IMR-90 (cell line): ENCODE measurements at regions not wholly inside any gene's neighbourhood (a gene's known extent, or its start where the extent isn't known, plus 50 kb on each side); places are given as distances from the start of the nearest gene placed in this dataset.

Experiments used
- ATAC-seq: fragments of 200-7000 bp; cut with Tn5 transposase; 2 replicates; pipeline ENCODE4 v1.9.1; 2020; ENCODE audit warnings: low read depth, mild to moderate bottlenecking, moderate library complexity
- BruUV-seq: library from RNA; stranded (reverse); fragments of 400-500 nt; replicated peaks from 2 replicates; lab custom pipeline; 2021; lab: Mats Ljungman, UMichigan
- CTCF ChIA-PET: fragments of 300-600 bp; formaldehyde crosslinking; extraction: SDS; loops from one replicate; lab custom pipeline; 2021; ENCODE audit warnings: antibody characterized with exemption; lab: Yijun Ruan, JAX
- POLR2A ChIA-PET: fragments of 300-600 bp; sonication (Branson Sonifier 250); formaldehyde crosslinking; loops from one replicate; lab custom pipeline; 2022; ENCODE audit warnings: antibody characterized with exemption; ENCODE audit not compliant: unreplicated experiment; lab: Charles Lee
- DNase-seq: peaks from one replicate; pipeline ENCODE4 v3.0.0; 2013
- H2AFZ ChIP-seq: replicated peaks from 2 replicates; pipeline ENCODE3; 2013; ENCODE audit warnings: low read length, mild to moderate bottlenecking; ENCODE audit not compliant: poor library complexity
- H2AK5ac ChIP-seq: 2 replicates; pipeline ENCODE4 v1.6.1; 2013; ENCODE audit warnings: low read depth, low read length, inconsistent platforms
- H2AK9ac ChIP-seq: replicated peaks from 2 replicates; pipeline ENCODE3; 2013; ENCODE audit warnings: mild to moderate bottlenecking, low read depth, low read length, moderate library complexity; ENCODE audit not compliant: poor library complexity
- H2BK120ac ChIP-seq: 2 replicates; pipeline ENCODE4 v1.6.1; 2013; ENCODE audit warnings: low read depth, low read length, inconsistent platforms
- H2BK15ac ChIP-seq: 3 replicates; pipeline ENCODE4 v1.6.1; 2013; ENCODE audit warnings: low read depth, low read length, inconsistent platforms
- H2BK20ac ChIP-seq: 2 replicates; pipeline ENCODE4 v1.6.1; 2013; ENCODE audit warnings: low read depth, mild to moderate bottlenecking, inconsistent platforms, low read length, moderate library complexity
- H2BK5ac ChIP-seq: 2 replicates; pipeline ENCODE4 v1.6.1; 2013; ENCODE audit warnings: mild to moderate bottlenecking, low read depth, low read length, inconsistent platforms; ENCODE audit not compliant: poor library complexity, severe bottlenecking
- H3K14ac ChIP-seq: replicated peaks from 2 replicates; pipeline ENCODE4 v1.6.1; 2013; ENCODE audit warnings: low read depth, low read length, inconsistent platforms
- H3K18ac ChIP-seq: 2 replicates; pipeline ENCODE4 v1.6.1; 2013; ENCODE audit warnings: low read depth, low read length, control low read depth
- H3K23ac ChIP-seq: 2 replicates; pipeline ENCODE4 v1.6.1; 2013; ENCODE audit warnings: low read depth, low read length, inconsistent platforms
- H3K27ac ChIP-seq: 2 replicates; pipeline ENCODE4 v1.5.1; 2013; ENCODE audit warnings: mild to moderate bottlenecking, control low read depth, low read length; ENCODE audit not compliant: insufficient read depth
- H3K27me3 ChIP-seq: 2 replicates; pipeline ENCODE4 v1.6.1; 2013; ENCODE audit warnings: low read length; ENCODE audit not compliant: control insufficient read depth, insufficient read depth
- H3K36me3 ChIP-seq: 2 replicates; pipeline ENCODE4 v1.6.1; 2013; ENCODE audit warnings: low read length, mixed read lengths; ENCODE audit not compliant: control insufficient read depth, insufficient read depth
- H3K4ac ChIP-seq: 2 replicates; pipeline ENCODE4 v1.6.1; 2013; ENCODE audit warnings: low read depth, low read length, inconsistent platforms
- H3K4me1 ChIP-seq: 2 replicates; pipeline ENCODE4 v1.6.1; 2013; ENCODE audit warnings: low read length, mixed read lengths; ENCODE audit not compliant: control insufficient read depth, insufficient read depth
- H3K4me2 ChIP-seq: 2 replicates; pipeline ENCODE4 v1.6.1; 2013; ENCODE audit warnings: low read depth, mild to moderate bottlenecking, control low read depth, low read length, moderate library complexity
- H3K4me3 ChIP-seq: 2 replicates; pipeline ENCODE4 v1.5.1; 2013; ENCODE audit warnings: low read depth, mild to moderate bottlenecking, control low read depth, low read length, moderate library complexity; ENCODE audit not compliant: insufficient read depth
- H3K56ac ChIP-seq: 2 replicates; pipeline ENCODE4 v1.6.1; 2013; ENCODE audit warnings: low read length, inconsistent platforms; ENCODE audit not compliant: insufficient read depth; ENCODE audit errors: extremely low read depth
- H3K79me1 ChIP-seq, 2 experiments: 2 replicates each; pipeline ENCODE4 v1.6.1; 2013; ENCODE audit warnings: low read length in 2 of 2, inconsistent platforms in 1 of 2, low read depth in 1 of 2
- H3K9ac ChIP-seq: 2 replicates; pipeline ENCODE4 v1.6.1; 2013; ENCODE audit warnings: low read depth, low read length, control low read depth
- H3K9me1 ChIP-seq: 2 replicates; pipeline ENCODE4 v1.6.1; 2013; ENCODE audit warnings: low read length, inconsistent platforms; ENCODE audit not compliant: insufficient read depth
- H3K9me3 ChIP-seq: 2 replicates; pipeline ENCODE4 v1.6.1; 2013; ENCODE audit warnings: low read length; ENCODE audit not compliant: control insufficient read depth, insufficient read depth
- H4K20me1 ChIP-seq: 2 replicates; pipeline ENCODE4 v1.6.1; 2013; ENCODE audit warnings: low read length, inconsistent platforms; ENCODE audit not compliant: insufficient read depth
- H4K5ac ChIP-seq: 2 replicates; pipeline ENCODE4 v1.6.1; 2013; ENCODE audit warnings: mild to moderate bottlenecking, low read depth, low read length, control low read depth
- H4K8ac ChIP-seq, 2 experiments: 2 replicates each; pipeline ENCODE4 v1.6.1; 2013; ENCODE audit warnings: low read depth in 2 of 2, low read length in 2 of 2, control low read depth in 1 of 2, inconsistent platforms in 1 of 2
- H4K91ac ChIP-seq: 2 replicates; pipeline ENCODE4 v1.6.1; 2013; ENCODE audit warnings: low read depth, low read length, inconsistent platforms; ENCODE audit not compliant: insufficient read depth
- BHLHE40 ChIP-seq: fragments of 150-350 bp; IDR thresholded peaks from 2 replicates; pipeline ENCODE4 v1.6.1; 2016; ENCODE audit warnings: mild to moderate bottlenecking, low read depth, low read length
- CEBPB ChIP-seq: IDR thresholded peaks from 2 replicates; pipeline ENCODE4 v1.6.1; 2012; ENCODE audit warnings: low read depth, low read length, improper control_type of control experiment
- CHD1 ChIP-seq: IDR thresholded peaks from 2 replicates; pipeline ENCODE4 v1.6.1; 2012; ENCODE audit warnings: low read depth, low read length, improper control_type of control experiment
- ELK1 ChIP-seq: fragments of 150-350 bp; IDR thresholded peaks from 2 replicates; pipeline ENCODE4 v1.6.1; 2016; ENCODE audit warnings: low read depth, mild to moderate bottlenecking, low read length, moderate library complexity, borderline replicate concordance
- FOS ChIP-seq: fragments of 150-350 bp; IDR thresholded peaks from 2 replicates; pipeline ENCODE4 v1.6.1; 2016; ENCODE audit warnings: low read depth, low read length
- MAFK ChIP-seq: IDR thresholded peaks from 2 replicates; pipeline ENCODE4 v1.6.1; 2012; ENCODE audit warnings: low read depth, low read length, improper control_type of control experiment
- MAZ ChIP-seq: IDR thresholded peaks from 2 replicates; pipeline ENCODE4 v1.6.1; 2012; ENCODE audit warnings: low read depth, mild to moderate bottlenecking, low read length, improper control_type of control experiment, moderate library complexity, borderline replicate concordance
- MXI1 ChIP-seq: IDR thresholded peaks from 2 replicates; pipeline ENCODE4 v1.6.1; 2012; ENCODE audit warnings: low read depth, mild to moderate bottlenecking, low read length, moderate library complexity, borderline replicate concordance
- POLR2A ChIP-seq: IDR thresholded peaks from 2 replicates; pipeline ENCODE4 v1.6.1; 2012; ENCODE audit warnings: mild to moderate bottlenecking, low read depth, low read length
- RAD21 ChIP-seq: IDR thresholded peaks from 2 replicates; pipeline ENCODE4 v1.6.1; 2012; ENCODE audit warnings: low read length, improper control_type of control experiment
- RCOR1 ChIP-seq: IDR thresholded peaks from 2 replicates; pipeline ENCODE4 v1.6.1; 2012; ENCODE audit warnings: mild to moderate bottlenecking, low read length, improper control_type of control experiment; ENCODE audit not compliant: insufficient replicate concordance
- RFX5 ChIP-seq: IDR thresholded peaks from 2 replicates; pipeline ENCODE4 v1.8.0; 2012; ENCODE audit warnings: low read depth, mild to moderate bottlenecking, low read length, moderate library complexity
- SMC3 ChIP-seq: fragments of 150-350 bp; IDR thresholded peaks from 2 replicates; pipeline ENCODE4 v1.6.1; 2016; ENCODE audit warnings: low read depth, mild to moderate bottlenecking, antibody characterized with exemption, low read length, moderate library complexity
- WGBS, 2 experiments: methylation state at CpG; one replicate each; pipeline versions ENCODE4 v1.1.5 to v1.1.7; 2013; ENCODE audit warnings: missing lambda C conversion rate in 2 of 2; ENCODE audit not compliant: insufficient read length in 1 of 2; ENCODE audit errors: extremely low coverage in 2 of 2; 5-methylcytosine and 5-hydroxymethylcytosine counted together
- dilution Hi-C: fragments of 300-500 bp; cut with HindIII; formaldehyde crosslinking; loops from one replicate; pipeline ENCODE4 v1.14.3; 2018; ENCODE audit warnings: low sequenced_read_pairs; ENCODE audit not compliant: unreplicated experiment
- in situ Hi-C: fragments of 300-500 bp; cut with MboI; formaldehyde crosslinking; loops from 3 replicates; pipeline ENCODE4 v1.14.3; 2019; ENCODE audit warnings: low sequenced_read_pairs, inconsistent platforms, mixed read lengths
- intact Hi-C: fragments of 100-400 bp; cut with micrococcal nuclease; formaldehyde crosslinking; loops from 2 replicates; pipeline ENCODE4 v1.10.0; 2022
- TF ChIP-seq, protein P1 (sequence below): fragments of 150-350 bp; IDR thresholded peaks from 2 replicates; pipeline ENCODE4 v1.6.1; 2017; ENCODE audit warnings: mild to moderate bottlenecking, antibody characterized with exemption, low read length, low read depth
- TF ChIP-seq, protein P2 (sequence below): conservative IDR thresholded peaks from 2 replicates; pipeline ENCODE4 v1.5.1; 2012; ENCODE audit warnings: mild to moderate bottlenecking, low read depth, low read length, improper control_type of control experiment

DNA sequence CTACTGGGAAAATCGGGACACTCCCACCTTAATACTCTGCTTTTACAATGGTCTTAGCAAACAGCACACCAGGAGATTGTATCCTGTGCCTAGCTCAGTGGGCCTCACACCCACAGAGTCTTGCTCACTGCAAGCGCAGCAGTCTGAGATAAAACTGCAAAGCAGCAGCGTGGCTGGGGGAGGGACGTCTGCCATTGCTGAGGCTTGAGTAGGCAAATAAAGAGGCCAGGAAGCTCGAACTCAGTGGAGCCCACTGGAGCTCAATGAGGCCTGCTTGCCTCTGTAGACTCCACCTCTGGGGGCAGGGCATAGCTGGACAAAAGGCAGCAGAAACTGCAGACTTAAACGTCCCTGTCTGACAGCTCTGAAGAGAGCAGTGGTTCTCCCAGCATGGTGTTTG is 1169.1 kb upstream of the EPHA6 start:
- 25% methylated on average over 2 of the region's 6 CpGs; no CpG with 5 or more reads in 1 of the 2 experiments for WGBS, 2 experiments
- ChIA-PET CTCF (no interaction called here), POLR2A (no interaction called here)
- H3K4me3 ChIP-seq: no peak overlapping the region
- dilution Hi-C loops: no loop called here
- in situ Hi-C loops: no loop called here
- H4K5ac ChIP-seq: no peak overlapping the region
- H3K18ac ChIP-seq: no peak overlapping the region
- TF ChIP-seq POLR2A (no peak), BHLHE40 (no peak), CEBPB (no peak), FOS (no peak), ELK1 (no peak), MXI1 (no peak), RFX5 (no peak), CHD1 (no peak), RCOR1 (no peak), MAFK (no peak), SMC3 (no peak), MAZ (no peak), RAD21 (no peak)
- TF ChIP-seq, protein P1, sequence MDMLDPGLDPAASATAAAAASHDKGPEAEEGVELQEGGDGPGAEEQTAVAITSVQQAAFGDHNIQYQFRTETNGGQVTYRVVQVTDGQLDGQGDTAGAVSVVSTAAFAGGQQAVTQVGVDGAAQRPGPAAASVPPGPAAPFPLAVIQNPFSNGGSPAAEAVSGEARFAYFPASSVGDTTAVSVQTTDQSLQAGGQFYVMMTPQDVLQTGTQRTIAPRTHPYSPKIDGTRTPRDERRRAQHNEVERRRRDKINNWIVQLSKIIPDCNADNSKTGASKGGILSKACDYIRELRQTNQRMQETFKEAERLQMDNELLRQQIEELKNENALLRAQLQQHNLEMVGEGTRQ: no peak
- TF ChIP-seq, protein P2, sequence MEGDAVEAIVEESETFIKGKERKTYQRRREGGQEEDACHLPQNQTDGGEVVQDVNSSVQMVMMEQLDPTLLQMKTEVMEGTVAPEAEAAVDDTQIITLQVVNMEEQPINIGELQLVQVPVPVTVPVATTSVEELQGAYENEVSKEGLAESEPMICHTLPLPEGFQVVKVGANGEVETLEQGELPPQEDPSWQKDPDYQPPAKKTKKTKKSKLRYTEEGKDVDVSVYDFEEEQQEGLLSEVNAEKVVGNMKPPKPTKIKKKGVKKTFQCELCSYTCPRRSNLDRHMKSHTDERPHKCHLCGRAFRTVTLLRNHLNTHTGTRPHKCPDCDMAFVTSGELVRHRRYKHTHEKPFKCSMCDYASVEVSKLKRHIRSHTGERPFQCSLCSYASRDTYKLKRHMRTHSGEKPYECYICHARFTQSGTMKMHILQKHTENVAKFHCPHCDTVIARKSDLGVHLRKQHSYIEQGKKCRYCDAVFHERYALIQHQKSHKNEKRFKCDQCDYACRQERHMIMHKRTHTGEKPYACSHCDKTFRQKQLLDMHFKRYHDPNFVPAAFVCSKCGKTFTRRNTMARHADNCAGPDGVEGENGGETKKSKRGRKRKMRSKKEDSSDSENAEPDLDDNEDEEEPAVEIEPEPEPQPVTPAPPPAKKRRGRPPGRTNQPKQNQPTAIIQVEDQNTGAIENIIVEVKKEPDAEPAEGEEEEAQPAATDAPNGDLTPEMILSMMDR: no peak
- H3K4me2 ChIP-seq: no peak overlapping the region
- no peaks in the 10 kb centered on the region for H3K4me1 ChIP-seq
- no peak overlapping the region for H4K91ac ChIP-seq
- H2AFZ ChIP-seq: no peak overlapping the region
- no peaks in the 10 kb centered on the region for H3K27me3 ChIP-seq
- no peaks in the 10 kb centered on the region for H3K79me1 ChIP-seq
- no peak overlapping the region for H2AK5ac ChIP-seq
- H2BK20ac ChIP-seq: no peak overlapping the region
- no peak overlapping the region for H3K14ac ChIP-seq
- intact Hi-C loops: no loop called here
- H3K27ac ChIP-seq: no peak overlapping the region
- H3K4ac ChIP-seq: no peak overlapping the region
- DNase-seq (no peak), ATAC-seq (no peak)
- no peak overlapping the region for H2BK5ac ChIP-seq
- no peak overlapping the region for H2BK120ac ChIP-seq
- H3K9me3 ChIP-seq: peaks cover 4% of the 10 kb centered on the region; the same call in 1 of the 2 replicates
- no peaks in the 10 kb centered on the region for H3K9me1 ChIP-seq
- H4K20me1 ChIP-seq: no peaks in the 10 kb centered on the region
- H2BK15ac ChIP-seq: no peak overlapping the region
- no peaks in the 10 kb centered on the region for H3K36me3 ChIP-seq
- no peak overlapping the region for H3K23ac ChIP-seq
- H4K8ac ChIP-seq: no peak overlapping the region
- no peak overlapping the region for H3K9ac ChIP-seq
- BruUV-seq: no TSS peak
- no peak overlapping the region for H3K56ac ChIP-seq
- no peak overlapping the region for H2AK9ac ChIP-seq
